ENCODE measurements at regions not wholly inside any gene's neighbourhood (a gene's known extent, or its start where the extent isn't known, plus 50 kb on each side); places are given as distances from the start of the nearest gene placed in this dataset.
"Not testable (repeated sequence)": the region's sequence is repeated elsewhere in the genome, so short reads cannot be mapped to it uniquely, and the experiment has no call there.

DNA sequence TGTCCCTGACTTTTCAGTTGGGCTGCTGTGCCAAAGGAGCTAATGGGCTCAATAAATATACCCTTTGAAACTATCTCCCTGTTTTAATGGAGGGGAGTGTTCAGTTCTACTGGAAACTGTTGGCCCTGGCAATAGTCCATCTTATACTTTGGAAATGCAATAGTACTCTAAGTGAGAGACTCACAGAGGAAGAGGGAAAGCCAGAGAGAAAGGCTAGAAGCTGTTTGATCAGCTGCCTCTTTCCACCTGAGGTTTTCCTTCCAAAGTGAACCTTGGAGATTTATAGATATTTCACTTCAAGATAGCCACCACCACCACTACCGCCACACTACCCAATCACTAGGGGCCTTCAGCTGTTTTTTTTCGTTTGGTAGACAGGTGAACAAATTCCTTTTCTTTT, 93.6 kb upstream of the CCDC91 start:
- TF ChIP-seq CTCF (IDR thresholded peaks at IDR 0.05; ENCODE audit: low read depth, low read length), result no peak

GRCh38 chr12:28097221-28097620, 93.0 kb upstream of the CCDC91 start:
- TF ChIP-seq CTCF (IDR thresholded peaks at IDR 0.05; ENCODE audit: low read depth, low read length), result no peak
- H3K4me3 ChIP-seq (ENCODE audit: low read depth, low read length), result no peak overlapping the region

More for the DNA sequence above, 93.6 kb upstream of the CCDC91 start:
- no peak overlapping the region for H3K4me3 ChIP-seq (ENCODE audit: low read depth, low read length)

- H3K4me3 ChIP-seq (ENCODE audit: low read depth, low read length), result not testable (repeated sequence)
Observed at GRCh38 chr12:28099245-28099644, 91.0 kb upstream of the CCDC91 start.

GRCh38 chr12:28099871-28100270, 90.4 kb upstream of the CCDC91 start:
- H3K4me3 ChIP-seq (ENCODE audit: low read depth, low read length), result no peak overlapping the region
- TF ChIP-seq CTCF (IDR thresholded peaks at IDR 0.05; ENCODE audit: low read depth, low read length), result no peak

GRCh38 chr12:28100717-28101116, 89.5 kb upstream of the CCDC91 start:
- H3K4me3 ChIP-seq (ENCODE audit: low read depth, low read length), result no peak overlapping the region
- no peak for TF ChIP-seq CTCF (IDR thresholded peaks at IDR 0.05; ENCODE audit: low read depth, low read length)

- H3K4me3 ChIP-seq (ENCODE audit: low read depth, low read length), result no peak overlapping the region
- no peak for TF ChIP-seq CTCF (IDR thresholded peaks at IDR 0.05; ENCODE audit: low read depth, low read length)
Observed at GRCh38 chr12:28104316-28104715, 85.9 kb upstream of the CCDC91 start.

DNA sequence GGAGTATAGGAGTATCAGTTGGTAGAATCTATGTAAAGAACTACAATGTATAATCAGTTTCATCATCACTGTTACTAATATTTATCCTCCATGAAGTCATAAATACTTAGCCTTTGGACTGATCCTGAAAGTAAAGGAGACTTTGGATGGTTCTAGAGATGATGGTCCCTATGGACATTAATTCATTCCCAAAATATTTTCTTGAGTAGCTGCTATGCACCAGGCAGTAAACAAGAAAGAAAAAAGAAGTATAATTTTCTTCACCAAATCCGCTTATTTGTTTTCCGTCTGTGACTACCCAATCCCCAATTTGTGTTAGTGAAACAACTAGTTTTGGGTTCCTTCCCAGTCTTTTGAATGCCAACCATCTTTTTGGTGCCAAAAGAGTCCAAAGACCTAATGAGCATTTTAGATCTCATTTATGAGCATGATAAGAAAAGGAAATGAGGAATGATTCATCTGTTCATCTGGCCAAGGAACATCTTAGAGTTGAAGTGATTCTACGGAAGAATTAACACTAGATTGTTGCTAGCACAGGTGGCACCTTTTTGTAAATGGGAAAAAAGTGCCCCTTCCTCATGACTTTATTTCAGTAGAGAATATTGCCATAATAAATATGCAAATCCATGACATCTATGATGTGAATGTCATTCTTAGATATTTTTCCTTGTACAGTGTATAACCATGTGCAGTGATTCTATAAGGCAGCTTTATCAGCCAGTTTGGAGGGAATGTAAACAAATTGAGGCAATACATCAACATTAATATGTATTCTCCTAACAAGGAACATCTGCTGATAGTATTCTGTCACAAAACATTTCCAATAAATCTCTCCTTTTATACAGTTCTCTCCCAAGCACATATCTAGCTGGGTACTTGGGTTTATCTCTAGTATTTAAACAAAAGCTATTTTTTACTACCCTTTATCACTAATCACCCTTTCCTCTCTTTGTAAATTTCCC, 85.1 kb upstream of the CCDC91 start:
- H3K4me3 ChIP-seq (ENCODE audit: low read depth, low read length), result no peak overlapping the region
- TF ChIP-seq CTCF (IDR thresholded peaks at IDR 0.05; ENCODE audit: low read depth, low read length), result no peak

All from WI38 (cell line).